ENCODE measurements at regions not wholly inside any gene's neighbourhood (a gene's known extent, or its start where the extent isn't known, plus 50 kb on each side); places are given as distances from the start of the nearest gene placed in this dataset.

DNA sequence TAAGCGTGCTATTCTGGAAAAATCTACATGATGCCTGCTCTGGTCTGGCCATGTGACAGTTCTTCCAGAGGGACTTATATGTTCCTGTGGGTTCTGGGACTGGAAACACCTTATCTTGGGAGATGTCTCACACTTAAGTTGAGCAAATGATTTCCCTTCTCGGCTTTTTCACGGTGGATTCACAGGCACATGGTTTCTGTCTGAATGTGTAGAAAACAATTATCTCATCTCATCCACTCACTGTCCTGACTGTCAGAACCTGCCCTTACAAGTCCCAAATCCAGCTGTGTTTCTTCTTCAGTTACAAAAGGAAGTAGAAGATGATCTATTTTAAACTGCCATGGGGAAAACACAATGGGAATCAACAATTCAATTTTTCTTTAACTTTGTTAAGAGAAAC, 184.0 kb downstream of the SYK start:
- H3K4me3 ChIP-seq, result no peak overlapping the region
- no peaks in the 10 kb centered on the region for H3K36me3 ChIP-seq (ENCODE audit: insufficient read depth, low read length)
- no peak for DNase-seq (ENCODE audit: low read depth, low spot score)
- H3K9ac ChIP-seq (ENCODE audit: insufficient read length), result no peak overlapping the region
- TF ChIP-seq FOXP2 (optimal IDR thresholded peaks at IDR 0.05; ENCODE audit: control extremely low read depth, extremely low read length, insufficient read depth) (no peak), POLR2AphosphoS5 (IDR thresholded peaks at IDR 0.05; ENCODE audit: borderline replicate concordance, low read depth, low read length) (no peak), EZH2 (IDR thresholded peaks at IDR 0.05) (no peak)
- no peak overlapping the region for H3K27ac ChIP-seq
- no peaks in the 10 kb centered on the region for H3K9me3 ChIP-seq (ENCODE audit: low read depth, low read length)

DNA sequence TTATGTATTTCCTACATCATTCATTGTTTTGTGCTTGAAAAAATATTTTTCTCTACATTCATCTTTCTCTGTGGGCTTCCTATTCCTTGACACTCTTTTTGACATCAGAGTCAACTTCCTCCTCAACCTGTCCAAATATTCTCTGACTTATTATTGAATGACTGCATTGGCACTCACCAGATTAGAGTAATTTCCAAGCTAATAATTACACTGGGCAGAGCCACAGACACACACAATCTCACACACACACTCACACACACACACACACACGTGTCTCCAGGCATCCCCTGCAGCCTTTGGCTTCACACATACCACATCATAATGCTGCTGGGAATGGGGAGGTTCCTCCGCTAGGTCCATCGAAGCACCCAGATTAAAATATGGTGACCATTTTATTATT, 184.5 kb downstream of the SYK start:
- H3K9me3 ChIP-seq (ENCODE audit: low read depth, low read length), result no peaks in the 10 kb centered on the region
- no peak overlapping the region for H3K4me3 ChIP-seq
- no peak for TF ChIP-seq FOXP2 (optimal IDR thresholded peaks at IDR 0.05; ENCODE audit: control extremely low read depth, extremely low read length, insufficient read depth)
- no peak for TF ChIP-seq EZH2 (IDR thresholded peaks at IDR 0.05)
- TF ChIP-seq POLR2AphosphoS5 (IDR thresholded peaks at IDR 0.05; ENCODE audit: borderline replicate concordance, low read depth, low read length), result no peak
- no peak for DNase-seq (ENCODE audit: low read depth, low spot score)
- H3K36me3 ChIP-seq (ENCODE audit: insufficient read depth, low read length), result no peaks in the 10 kb centered on the region
- H3K27ac ChIP-seq, result no peak overlapping the region
- no peak overlapping the region for H3K9ac ChIP-seq (ENCODE audit: insufficient read length)

GRCh38 chr9:90987566-90987965, 185.9 kb downstream of the SYK start:
- Histone ChIP-seq H3K9ac (ENCODE audit: insufficient read length) (no peak overlapping the region), H3K9me3 (ENCODE audit: low read depth, low read length) (no peaks in the 10 kb centered on the region)
- DNase-seq (ENCODE audit: low read depth, low spot score), result no peak

GRCh38 chr9:90988318-90988717, 186.7 kb downstream of the SYK start:
- Histone ChIP-seq H3K36me3 (ENCODE audit: insufficient read depth, low read length) (no peaks in the 10 kb centered on the region), H3K27ac (no peak overlapping the region), H3K4me3 (no peak overlapping the region), H3K9ac (ENCODE audit: insufficient read length) (no peak overlapping the region), H3K9me3 (ENCODE audit: low read depth, low read length) (no peaks in the 10 kb centered on the region)
- TF ChIP-seq POLR2AphosphoS5 (IDR thresholded peaks at IDR 0.05; ENCODE audit: borderline replicate concordance, low read depth, low read length), result no peak
- no peak for TF ChIP-seq FOXP2 (optimal IDR thresholded peaks at IDR 0.05; ENCODE audit: control extremely low read depth, extremely low read length, insufficient read depth)
- TF ChIP-seq EZH2 (IDR thresholded peaks at IDR 0.05), result no peak
- DNase-seq (ENCODE audit: low read depth, low spot score), result no peak

More at GRCh38 chr9:90987566-90987965, 185.9 kb downstream of the SYK start:
- TF ChIP-seq FOXP2 (optimal IDR thresholded peaks at IDR 0.05; ENCODE audit: control extremely low read depth, extremely low read length, insufficient read depth) (no peak), POLR2AphosphoS5 (IDR thresholded peaks at IDR 0.05; ENCODE audit: borderline replicate concordance, low read depth, low read length) (no peak), EZH2 (IDR thresholded peaks at IDR 0.05) (no peak)
- Histone ChIP-seq H3K27ac (no peak overlapping the region), H3K36me3 (ENCODE audit: insufficient read depth, low read length) (no peaks in the 10 kb centered on the region), H3K4me3 (no peak overlapping the region)

GRCh38 chr9:90991953-90992352, 190.3 kb downstream of the SYK start:
- no peaks in the 10 kb centered on the region for H3K36me3 ChIP-seq (ENCODE audit: insufficient read depth, low read length)
- no peak overlapping the region for H3K27ac ChIP-seq
- H3K4me3 ChIP-seq, result no peak overlapping the region
- DNase-seq (ENCODE audit: low read depth, low spot score), result no peak
- H3K9me3 ChIP-seq (ENCODE audit: low read depth, low read length), result no peaks in the 10 kb centered on the region
- no peak overlapping the region for H3K9ac ChIP-seq (ENCODE audit: insufficient read length)
- TF ChIP-seq EZH2 (IDR thresholded peaks at IDR 0.05), result no peak
- no peak for TF ChIP-seq POLR2AphosphoS5 (IDR thresholded peaks at IDR 0.05; ENCODE audit: borderline replicate concordance, low read depth, low read length)
- no peak for TF ChIP-seq FOXP2 (optimal IDR thresholded peaks at IDR 0.05; ENCODE audit: control extremely low read depth, extremely low read length, insufficient read depth)

GRCh38 chr9:90995516-90995915, 193.9 kb downstream of the SYK start:
- DNase-seq (ENCODE audit: low read depth, low spot score), result no peak
- Histone ChIP-seq H3K9ac (ENCODE audit: insufficient read length) (no peak overlapping the region), H3K36me3 (ENCODE audit: insufficient read depth, low read length) (no peaks in the 10 kb centered on the region), H3K9me3 (ENCODE audit: low read depth, low read length) (no peaks in the 10 kb centered on the region), H3K27ac (no peak overlapping the region), H3K4me3 (no peak overlapping the region)
- TF ChIP-seq EZH2 (IDR thresholded peaks at IDR 0.05) (no peak), POLR2AphosphoS5 (IDR thresholded peaks at IDR 0.05; ENCODE audit: borderline replicate concordance, low read depth, low read length) (no peak), FOXP2 (optimal IDR thresholded peaks at IDR 0.05; ENCODE audit: control extremely low read depth, extremely low read length, insufficient read depth) (no peak)

GRCh38 chr9:90996154-90997065, 194.8 kb downstream of the SYK start:
- no peak for DNase-seq (ENCODE audit: low read depth, low spot score)
- H3K36me3 ChIP-seq (ENCODE audit: insufficient read depth, low read length), result no peaks in the 10 kb centered on the region
- H3K27ac ChIP-seq, result no peak overlapping the region
- no peaks in the 10 kb centered on the region for H3K9me3 ChIP-seq (ENCODE audit: low read depth, low read length)
- no peak overlapping the region for H3K9ac ChIP-seq (ENCODE audit: insufficient read length)
- no peak overlapping the region for H3K4me3 ChIP-seq
- TF ChIP-seq EZH2 (IDR thresholded peaks at IDR 0.05), result no peak
- TF ChIP-seq FOXP2 (optimal IDR thresholded peaks at IDR 0.05; ENCODE audit: control extremely low read depth, extremely low read length, insufficient read depth), result no peak
- no peak for TF ChIP-seq POLR2AphosphoS5 (IDR thresholded peaks at IDR 0.05; ENCODE audit: borderline replicate concordance, low read depth, low read length)

DNA sequence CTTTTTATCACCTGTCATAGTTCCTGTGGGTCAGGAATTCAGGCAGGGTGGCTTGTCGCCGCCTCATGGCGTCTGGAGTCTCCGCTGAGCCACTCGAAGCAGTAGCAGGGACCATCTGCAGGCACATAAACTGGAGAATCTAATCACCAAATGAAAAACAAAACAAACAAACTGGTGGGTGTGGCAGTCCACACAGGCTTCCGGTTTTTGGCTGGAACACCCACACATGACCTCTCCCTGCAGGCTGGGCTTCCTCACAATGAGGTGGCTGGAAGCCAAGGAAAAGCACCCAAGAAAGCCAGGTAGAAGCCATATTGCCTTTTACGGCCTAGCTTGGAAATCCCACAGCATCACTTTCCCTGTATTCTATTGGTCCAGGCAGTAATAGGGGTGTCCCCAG, 197.0 kb downstream of the SYK start:
- TF ChIP-seq EZH2 (IDR thresholded peaks at IDR 0.05) (no peak), POLR2AphosphoS5 (IDR thresholded peaks at IDR 0.05; ENCODE audit: borderline replicate concordance, low read depth, low read length) (no peak), FOXP2 (optimal IDR thresholded peaks at IDR 0.05; ENCODE audit: control extremely low read depth, extremely low read length, insufficient read depth) (no peak)
- H3K9ac ChIP-seq (ENCODE audit: insufficient read length), result no peak overlapping the region
- no peak overlapping the region for H3K27ac ChIP-seq
- no peaks in the 10 kb centered on the region for H3K36me3 ChIP-seq (ENCODE audit: insufficient read depth, low read length)
- DNase-seq (ENCODE audit: low read depth, low spot score), result no peak
- no peaks in the 10 kb centered on the region for H3K9me3 ChIP-seq (ENCODE audit: low read depth, low read length)
- H3K4me3 ChIP-seq, result no peak overlapping the region
